ENCODE measurements at regions not wholly inside any gene's neighbourhood (a gene's known extent, or its start where the extent isn't known, plus 50 kb on each side); places are given as distances from the start of the nearest gene placed in this dataset.

GRCh38 chr15:72936691-72937679 is 115.3 kb upstream of the NEO1 start:
- DNase-seq (ENCODE audit: low read depth): no peak
- TF ChIP-seq MYC (IDR thresholded peaks at IDR 0.05; ENCODE audit: low read depth, low read length) (no peak), POLR2A (IDR thresholded peaks at IDR 0.05; ENCODE audit: extremely low read depth, insufficient read length) (no peak)
- TF ChIP-seq, protein P1, sequence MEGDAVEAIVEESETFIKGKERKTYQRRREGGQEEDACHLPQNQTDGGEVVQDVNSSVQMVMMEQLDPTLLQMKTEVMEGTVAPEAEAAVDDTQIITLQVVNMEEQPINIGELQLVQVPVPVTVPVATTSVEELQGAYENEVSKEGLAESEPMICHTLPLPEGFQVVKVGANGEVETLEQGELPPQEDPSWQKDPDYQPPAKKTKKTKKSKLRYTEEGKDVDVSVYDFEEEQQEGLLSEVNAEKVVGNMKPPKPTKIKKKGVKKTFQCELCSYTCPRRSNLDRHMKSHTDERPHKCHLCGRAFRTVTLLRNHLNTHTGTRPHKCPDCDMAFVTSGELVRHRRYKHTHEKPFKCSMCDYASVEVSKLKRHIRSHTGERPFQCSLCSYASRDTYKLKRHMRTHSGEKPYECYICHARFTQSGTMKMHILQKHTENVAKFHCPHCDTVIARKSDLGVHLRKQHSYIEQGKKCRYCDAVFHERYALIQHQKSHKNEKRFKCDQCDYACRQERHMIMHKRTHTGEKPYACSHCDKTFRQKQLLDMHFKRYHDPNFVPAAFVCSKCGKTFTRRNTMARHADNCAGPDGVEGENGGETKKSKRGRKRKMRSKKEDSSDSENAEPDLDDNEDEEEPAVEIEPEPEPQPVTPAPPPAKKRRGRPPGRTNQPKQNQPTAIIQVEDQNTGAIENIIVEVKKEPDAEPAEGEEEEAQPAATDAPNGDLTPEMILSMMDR (IDR thresholded peaks at IDR 0.05; ENCODE audit: low read depth, low read length): no peak
- TF ChIP-seq, protein P2, sequence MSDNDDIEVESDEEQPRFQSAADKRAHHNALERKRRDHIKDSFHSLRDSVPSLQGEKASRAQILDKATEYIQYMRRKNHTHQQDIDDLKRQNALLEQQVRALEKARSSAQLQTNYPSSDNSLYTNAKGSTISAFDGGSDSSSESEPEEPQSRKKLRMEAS (IDR thresholded peaks at IDR 0.05; ENCODE audit: low read depth, low read length): no peak

DNA sequence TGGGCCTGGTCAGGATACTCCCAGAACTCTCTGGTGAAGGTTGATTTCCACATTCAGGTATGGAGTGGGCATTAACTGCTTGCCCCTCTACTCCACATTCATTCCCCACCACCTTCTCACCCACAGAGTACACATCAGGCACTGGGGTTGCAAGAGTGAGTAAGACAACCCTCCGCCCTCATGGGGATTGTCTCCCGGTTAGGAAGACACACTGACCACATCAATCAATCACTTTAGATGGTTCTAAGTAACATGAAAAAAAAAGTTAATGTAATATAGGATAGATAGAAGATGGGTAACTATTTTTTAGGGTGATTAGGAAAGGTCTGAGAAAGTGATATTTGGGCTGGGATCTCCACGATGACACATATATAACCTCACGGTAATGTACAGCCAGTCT is 116.0 kb upstream of the NEO1 start:
- no peak overlapping the region for H3K4me3 ChIP-seq (ENCODE audit: low read depth, low read length)
- TF ChIP-seq, protein P1 (IDR thresholded peaks at IDR 0.05; ENCODE audit: low read depth, low read length): no peak
- no peak for TF ChIP-seq POLR2A (IDR thresholded peaks at IDR 0.05; ENCODE audit: extremely low read depth, insufficient read length)
- TF ChIP-seq, protein P2 (IDR thresholded peaks at IDR 0.05; ENCODE audit: low read depth, low read length): no peak
- TF ChIP-seq MYC (IDR thresholded peaks at IDR 0.05; ENCODE audit: low read depth, low read length): no peak
- DNase-seq (ENCODE audit: low read depth): no peak

More at GRCh38 chr15:72936691-72937679, 115.3 kb upstream of the NEO1 start:
- H3K4me3 ChIP-seq (ENCODE audit: low read depth, low read length): no peak overlapping the region

- DNase-seq (ENCODE audit: low read depth): no peak
- no peak overlapping the region for H3K4me3 ChIP-seq (ENCODE audit: low read depth, low read length)
- no peak for TF ChIP-seq MYC (IDR thresholded peaks at IDR 0.05; ENCODE audit: low read depth, low read length)
These were observed 116.7 kb upstream of the NEO1 start for GRCh38 chr15:72935521-72935920.

DNA sequence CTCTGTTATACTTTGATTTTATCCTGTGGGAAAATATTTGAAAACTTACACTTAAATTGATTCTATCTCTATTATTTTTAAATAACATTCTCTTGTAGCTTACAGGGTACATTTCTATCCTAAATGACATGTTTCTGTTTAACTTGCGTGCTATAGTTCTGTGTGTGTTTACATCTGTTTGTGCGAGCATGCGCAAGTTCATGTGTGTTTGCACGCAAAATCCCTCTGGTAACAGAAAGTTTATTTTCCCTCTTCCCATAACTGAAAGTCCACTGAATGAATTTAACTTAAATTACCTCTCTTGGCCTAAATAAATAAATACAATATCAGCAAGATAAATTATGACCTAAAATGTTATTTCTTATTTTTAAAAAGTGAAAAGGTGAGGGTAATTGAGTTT is 117.3 kb upstream of the NEO1 start:
- H3K4me3 ChIP-seq (ENCODE audit: low read depth, low read length): no peak overlapping the region
- TF ChIP-seq MYC (IDR thresholded peaks at IDR 0.05; ENCODE audit: low read depth, low read length): no peak
- TF ChIP-seq, protein P1 (IDR thresholded peaks at IDR 0.05; ENCODE audit: low read depth, low read length): no peak
- no peak for TF ChIP-seq POLR2A (IDR thresholded peaks at IDR 0.05; ENCODE audit: extremely low read depth, insufficient read length)
- TF ChIP-seq, protein P2 (IDR thresholded peaks at IDR 0.05; ENCODE audit: low read depth, low read length): no peak
- no peak for DNase-seq (ENCODE audit: low read depth)

DNA sequence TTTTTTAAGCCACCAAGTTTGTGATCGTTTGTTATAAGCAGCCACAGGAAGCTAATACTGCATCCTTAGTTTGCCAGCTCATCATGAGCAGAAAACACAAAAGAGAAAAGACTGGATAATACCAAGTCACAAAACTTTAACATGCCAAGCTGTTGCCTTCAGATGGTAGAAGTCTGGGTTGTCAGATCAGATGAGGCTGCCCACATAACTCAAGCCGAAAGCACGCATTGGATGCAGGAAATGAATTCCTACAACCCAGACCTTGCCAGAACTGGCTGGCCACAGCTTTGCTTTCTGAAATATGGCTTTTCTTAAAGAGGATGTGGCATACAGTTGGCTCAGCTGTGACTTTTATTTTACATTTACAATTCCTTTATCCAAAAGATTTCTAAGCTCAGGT is 118.3 kb upstream of the NEO1 start:
- DNase-seq (ENCODE audit: low read depth): no peak
- H3K4me3 ChIP-seq (ENCODE audit: low read depth, low read length): no peak overlapping the region
- TF ChIP-seq, protein P1 (IDR thresholded peaks at IDR 0.05; ENCODE audit: low read depth, low read length): no peak
- no peak for TF ChIP-seq POLR2A (IDR thresholded peaks at IDR 0.05; ENCODE audit: extremely low read depth, insufficient read length)
- no peak for TF ChIP-seq MYC (IDR thresholded peaks at IDR 0.05; ENCODE audit: low read depth, low read length)
- TF ChIP-seq, protein P2 (IDR thresholded peaks at IDR 0.05; ENCODE audit: low read depth, low read length): no peak

- no peak for DNase-seq (ENCODE audit: low read depth)
- no peak overlapping the region for H3K4me3 ChIP-seq (ENCODE audit: low read depth, low read length)
- TF ChIP-seq MYC (IDR thresholded peaks at IDR 0.05; ENCODE audit: low read depth, low read length) (no peak), POLR2A (IDR thresholded peaks at IDR 0.05; ENCODE audit: extremely low read depth, insufficient read length) (no peak)
- TF ChIP-seq, protein P2 (IDR thresholded peaks at IDR 0.05; ENCODE audit: low read depth, low read length): no peak
These were observed 119.8 kb upstream of the NEO1 start for GRCh38 chr15:72932472-72932871.
